ENCODE measurements at regions not wholly inside any gene's neighbourhood (a gene's known extent, or its start where the extent isn't known, plus 50 kb on each side); places are given as distances from the start of the nearest gene placed in this dataset.

GRCh38 chr2:236858661-236859060, 227.0 kb upstream of the COPS8 start:
- WGBS (ENCODE audit: insufficient coverage), result 95% methylated on average over 4 of the region's 5 CpGs
- no peak for DNase-seq
- Histone ChIP-seq H3K4me1 (ENCODE audit: control extremely low read depth in 1 of 4, control insufficient read depth in 4 of 4, insufficient read depth in 4 of 4, low read length in 3 of 4) (no peaks in the 10 kb centered on the region), H3K9me3 (ENCODE audit: control extremely low read depth in 1 of 5, control insufficient read depth in 4 of 5, insufficient read depth in 2 of 5, low read depth in 1 of 5, low read length in 4 of 5) (peaks cover 0 to 2% (median 0%) of the 10 kb centered on the region in 5 experiments), H3K36me3 (ENCODE audit: control insufficient read depth in 4 of 4, insufficient read depth in 4 of 4, low read length in 3 of 4) (no peaks in the 10 kb centered on the region), H3K27me3 (replicated peaks in 2 of 5; ENCODE audit: control insufficient read depth in 4 of 5, insufficient read depth in 5 of 5, low read length in 4 of 5) (peaks cover 0 to 9% (median 0%) of the 10 kb centered on the region in 5 experiments), H3K4me3 (ENCODE audit: control insufficient read depth in 1 of 7, extremely low read depth in 1 of 7, insufficient read depth in 4 of 7, low read depth in 2 of 7, low read length in 6 of 7) (no peak overlapping the region), H3K27ac (ENCODE audit: insufficient read depth in 1 of 2, low read depth in 1 of 2, low read length in 2 of 2, poor library complexity in 1 of 2, severe bottlenecking in 2 of 2) (no peak overlapping the region)
- ChIA-PET CTCF (no interaction called here), POLR2A (no interaction called here)

GRCh38 chr2:236859908-236860307, 225.8 kb upstream of the COPS8 start:
- Histone ChIP-seq H3K27ac (ENCODE audit: insufficient read depth in 1 of 2, low read depth in 1 of 2, low read length in 2 of 2, poor library complexity in 1 of 2, severe bottlenecking in 2 of 2) (no peak overlapping the region), H3K9me3 (ENCODE audit: control extremely low read depth in 1 of 5, control insufficient read depth in 4 of 5, insufficient read depth in 2 of 5, low read depth in 1 of 5, low read length in 4 of 5) (peaks cover 0 to 8% (median 0%) of the 10 kb centered on the region in 5 experiments), H3K36me3 (ENCODE audit: control insufficient read depth in 4 of 4, insufficient read depth in 4 of 4, low read length in 3 of 4) (no peaks in the 10 kb centered on the region), H3K4me1 (ENCODE audit: control extremely low read depth in 1 of 4, control insufficient read depth in 4 of 4, insufficient read depth in 4 of 4, low read length in 3 of 4) (no peaks in the 10 kb centered on the region), H3K4me3 (ENCODE audit: control insufficient read depth in 1 of 7, extremely low read depth in 1 of 7, insufficient read depth in 4 of 7, low read depth in 2 of 7, low read length in 6 of 7) (no peak overlapping the region), H3K27me3 (replicated peaks in 2 of 5; ENCODE audit: control insufficient read depth in 4 of 5, insufficient read depth in 5 of 5, low read length in 4 of 5) (peaks cover 0 to 9% (median 0%) of the 10 kb centered on the region in 5 experiments)
- no peak for DNase-seq
- CTCF ChIA-PET, result no interaction called here
- WGBS (ENCODE audit: insufficient coverage), result 95% methylated on average over 5 of the region's 7 CpGs
- POLR2A ChIA-PET, result no interaction called here

GRCh38 chr2:236861196-236861875, 224.4 kb upstream of the COPS8 start:
- Histone ChIP-seq H3K27me3 (replicated peaks in 2 of 5; ENCODE audit: control insufficient read depth in 4 of 5, insufficient read depth in 5 of 5, low read length in 4 of 5) (peaks cover 0 to 7% (median 0%) of the 10 kb centered on the region in 5 experiments), H3K36me3 (ENCODE audit: control insufficient read depth in 4 of 4, insufficient read depth in 4 of 4, low read length in 3 of 4) (no peaks in the 10 kb centered on the region), H3K9me3 (ENCODE audit: control extremely low read depth in 1 of 5, control insufficient read depth in 4 of 5, insufficient read depth in 2 of 5, low read depth in 1 of 5, low read length in 4 of 5) (peaks cover 0 to 14% (median 4%) of the 10 kb centered on the region in 5 experiments), H3K4me1 (ENCODE audit: control extremely low read depth in 1 of 4, control insufficient read depth in 4 of 4, insufficient read depth in 4 of 4, low read length in 3 of 4) (no peaks in the 10 kb centered on the region), H3K4me3 (ENCODE audit: control insufficient read depth in 1 of 7, extremely low read depth in 1 of 7, insufficient read depth in 4 of 7, low read depth in 2 of 7, low read length in 6 of 7) (no peak overlapping the region), H3K27ac (ENCODE audit: insufficient read depth in 1 of 2, low read depth in 1 of 2, low read length in 2 of 2, poor library complexity in 1 of 2, severe bottlenecking in 2 of 2) (no peak overlapping the region)
- ChIA-PET CTCF (no interaction called here), POLR2A (no interaction called here)
- 93% methylated on average over 7 of the region's 8 CpGs for WGBS (ENCODE audit: insufficient coverage)
- DNase-seq, result no peak

- Histone ChIP-seq H3K4me3 (ENCODE audit: control insufficient read depth in 1 of 7, extremely low read depth in 1 of 7, insufficient read depth in 4 of 7, low read depth in 2 of 7, low read length in 6 of 7) (no peak overlapping the region), H3K36me3 (ENCODE audit: control insufficient read depth in 4 of 4, insufficient read depth in 4 of 4, low read length in 3 of 4) (no peaks in the 10 kb centered on the region), H3K4me1 (ENCODE audit: control extremely low read depth in 1 of 4, control insufficient read depth in 4 of 4, insufficient read depth in 4 of 4, low read length in 3 of 4) (peaks cover 0 to 2% (median 0%) of the 10 kb centered on the region in 4 experiments), H3K27ac (ENCODE audit: insufficient read depth in 1 of 2, low read depth in 1 of 2, low read length in 2 of 2, poor library complexity in 1 of 2, severe bottlenecking in 2 of 2) (no peak overlapping the region), H3K27me3 (replicated peaks in 2 of 5; ENCODE audit: control insufficient read depth in 4 of 5, insufficient read depth in 5 of 5, low read length in 4 of 5) (peaks cover 0 to 7% (median 0%) of the 10 kb centered on the region in 5 experiments), H3K9me3 (ENCODE audit: control extremely low read depth in 1 of 5, control insufficient read depth in 4 of 5, insufficient read depth in 2 of 5, low read depth in 1 of 5, low read length in 4 of 5) (peaks cover 0 to 14% (median 4%) of the 10 kb centered on the region in 5 experiments)
- DNase-seq, result no peak
- ChIA-PET CTCF (no interaction called here), POLR2A (no interaction called here)
- WGBS (ENCODE audit: insufficient coverage), result 100% methylated on average over 1 of the region's 2 CpGs
These were observed 223.7 kb upstream of the COPS8 start for GRCh38 chr2:236861944-236862343.

- H3K27ac ChIP-seq (ENCODE audit: insufficient read depth in 1 of 2, low read depth in 1 of 2, low read length in 2 of 2, poor library complexity in 1 of 2, severe bottlenecking in 2 of 2), result no peak overlapping the region
- POLR2A ChIA-PET, result no interaction called here
- CTCF ChIA-PET, result no interaction called here
These were observed 223.2 kb upstream of the COPS8 start for GRCh38 chr2:236862526-236862925.

GRCh38 chr2:236862961-236863728, 222.5 kb upstream of the COPS8 start:
- H3K4me3 ChIP-seq (ENCODE audit: control insufficient read depth in 1 of 7, extremely low read depth in 1 of 7, insufficient read depth in 4 of 7, low read depth in 2 of 7, low read length in 6 of 7), result no peak overlapping the region
- peaks cover 0 to 4% (median 0%) of the 10 kb centered on the region in 4 experiments for H3K4me1 ChIP-seq (ENCODE audit: control extremely low read depth in 1 of 4, control insufficient read depth in 4 of 4, insufficient read depth in 4 of 4, low read length in 3 of 4)
- peaks cover 0 to 4% (median 0%) of the 10 kb centered on the region in 5 experiments for H3K27me3 ChIP-seq (replicated peaks in 2 of 5; ENCODE audit: control insufficient read depth in 4 of 5, insufficient read depth in 5 of 5, low read length in 4 of 5)
- no peak for DNase-seq
- H3K9me3 ChIP-seq (ENCODE audit: control extremely low read depth in 1 of 5, control insufficient read depth in 4 of 5, insufficient read depth in 2 of 5, low read depth in 1 of 5, low read length in 4 of 5), result peaks cover 0 to 14% (median 4%) of the 10 kb centered on the region in 5 experiments
- WGBS (ENCODE audit: insufficient coverage), result 97% methylated on average over 6 of the region's 9 CpGs
- no peak overlapping the region for H3K27ac ChIP-seq (ENCODE audit: insufficient read depth in 1 of 2, low read depth in 1 of 2, low read length in 2 of 2, poor library complexity in 1 of 2, severe bottlenecking in 2 of 2)
- ChIA-PET POLR2A (no interaction called here), CTCF (no interaction called here)
- H3K36me3 ChIP-seq (ENCODE audit: control insufficient read depth in 4 of 4, insufficient read depth in 4 of 4, low read length in 3 of 4), result no peaks in the 10 kb centered on the region

More at GRCh38 chr2:236862526-236862925, 223.2 kb upstream of the COPS8 start:
- Histone ChIP-seq H3K4me3 (ENCODE audit: control insufficient read depth in 1 of 7, extremely low read depth in 1 of 7, insufficient read depth in 4 of 7, low read depth in 2 of 7, low read length in 6 of 7) (no peak overlapping the region), H3K36me3 (ENCODE audit: control insufficient read depth in 4 of 4, insufficient read depth in 4 of 4, low read length in 3 of 4) (no peaks in the 10 kb centered on the region), H3K27me3 (replicated peaks in 2 of 5; ENCODE audit: control insufficient read depth in 4 of 5, insufficient read depth in 5 of 5, low read length in 4 of 5) (peaks cover 0 to 5% (median 0%) of the 10 kb centered on the region in 5 experiments), H3K9me3 (ENCODE audit: control extremely low read depth in 1 of 5, control insufficient read depth in 4 of 5, insufficient read depth in 2 of 5, low read depth in 1 of 5, low read length in 4 of 5) (peaks cover 0 to 14% (median 4%) of the 10 kb centered on the region in 5 experiments), H3K4me1 (ENCODE audit: control extremely low read depth in 1 of 4, control insufficient read depth in 4 of 4, insufficient read depth in 4 of 4, low read length in 3 of 4) (peaks cover 0 to 4% (median 0%) of the 10 kb centered on the region in 4 experiments)
- DNase-seq, result no peak
- WGBS (ENCODE audit: insufficient coverage), result 100% methylated on average over 1 of the region's 2 CpGs

- POLR2A ChIA-PET, result no interaction called here
- 92% methylated on average over 4 of the region's 5 CpGs for WGBS (ENCODE audit: insufficient coverage)
- peaks cover 0 to 14% (median 4%) of the 10 kb centered on the region in 5 experiments for H3K9me3 ChIP-seq (ENCODE audit: control extremely low read depth in 1 of 5, control insufficient read depth in 4 of 5, insufficient read depth in 2 of 5, low read depth in 1 of 5, low read length in 4 of 5)
- no peaks in the 10 kb centered on the region for H3K36me3 ChIP-seq (ENCODE audit: control insufficient read depth in 4 of 4, insufficient read depth in 4 of 4, low read length in 3 of 4)
- no peak overlapping the region for H3K4me3 ChIP-seq (ENCODE audit: control insufficient read depth in 1 of 7, extremely low read depth in 1 of 7, insufficient read depth in 4 of 7, low read depth in 2 of 7, low read length in 6 of 7)
- no peak for DNase-seq
- CTCF ChIA-PET, result no interaction called here
- peaks cover 0 to 6% (median 1%) of the 10 kb centered on the region in 5 experiments for H3K27me3 ChIP-seq (replicated peaks in 2 of 5; ENCODE audit: control insufficient read depth in 4 of 5, insufficient read depth in 5 of 5, low read length in 4 of 5)
- peaks cover 0 to 4% (median 0%) of the 10 kb centered on the region in 4 experiments for H3K4me1 ChIP-seq (ENCODE audit: control extremely low read depth in 1 of 4, control insufficient read depth in 4 of 4, insufficient read depth in 4 of 4, low read length in 3 of 4)
- H3K27ac ChIP-seq (ENCODE audit: insufficient read depth in 1 of 2, low read depth in 1 of 2, low read length in 2 of 2, poor library complexity in 1 of 2, severe bottlenecking in 2 of 2), result no peak overlapping the region
These were observed 222.0 kb upstream of the COPS8 start for GRCh38 chr2:236863729-236864126.
